Panc1 (cell line): ENCODE measurements at regions not wholly inside any gene's neighbourhood (a gene's known extent, or its start where the extent isn't known, plus 50 kb on each side); places are given as distances from the start of the nearest gene placed in this dataset.

Experiments
- ATAC-seq: fragments of 200-7000 bp; cut with Tn5 transposase; 2 replicates; pipeline ENCODE4 v1.9.1; 2020; ENCODE audit warnings: mild to moderate bottlenecking, moderate library complexity
- BruUV-seq: library from RNA; stranded (reverse); fragments of 400-500 nt; replicated peaks from 2 replicates; lab custom pipeline; 2021; lab: Mats Ljungman, UMichigan
- CTCF ChIA-PET: fragments of 300-600 bp; sonication (Branson Sonifier 250); formaldehyde crosslinking; loops from one replicate; lab custom pipeline; 2022; ENCODE audit warnings: antibody characterized with exemption; lab: Charles Lee
- POLR2A ChIA-PET: fragments of 300-600 bp; sonication (Branson Sonifier 250); formaldehyde crosslinking; loops from one replicate; lab custom pipeline; 2022; ENCODE audit warnings: antibody characterized with exemption; lab: Charles Lee
- DNase-seq: peaks from one replicate; pipeline ENCODE4 v3.0.0-alpha.2; 2010; ENCODE audit warnings: low read depth, low spot score
- H3K27ac ChIP-seq: 2 replicates; pipeline ENCODE4 v1.5.1; 2011; ENCODE audit warnings: mild to moderate bottlenecking, low read length, inconsistent platforms
- H3K27me3 ChIP-seq: fragments of 200-500 bp; sonication (Bioruptor generic); 2 replicates; pipeline ENCODE4 v1.6.0; 2014; ENCODE audit warnings: low read length, inconsistent platforms; ENCODE audit not compliant: control insufficient read depth, insufficient read depth
- H3K36me3 ChIP-seq: fragments of 200-500 bp; sonication (Bioruptor generic); 2 replicates; pipeline ENCODE4 v1.5.1; 2014; ENCODE audit warnings: inconsistent platforms, mild to moderate bottlenecking, low read length, moderate library complexity; ENCODE audit not compliant: control insufficient read depth, insufficient read depth
- H3K4me1 ChIP-seq: 2 replicates; pipeline ENCODE4 v1.5.1; 2011; ENCODE audit warnings: inconsistent platforms, mild to moderate bottlenecking, low read length, moderate library complexity; ENCODE audit not compliant: control insufficient read depth, insufficient read depth
- H3K4me3 ChIP-seq, 2 experiments: 2 replicates each; pipeline ENCODE4 v1.5.1; 2011 to 2012; ENCODE audit warnings: low read depth in 2 of 2, low read length in 2 of 2, mild to moderate bottlenecking in 2 of 2, inconsistent platforms in 1 of 2, moderate library complexity in 1 of 2
- H3K9me3 ChIP-seq: fragments of 200-500 bp; sonication (Bioruptor generic); 2 replicates; pipeline ENCODE4 v1.5.1; 2014; ENCODE audit warnings: low read depth, mild to moderate bottlenecking, inconsistent platforms, low read length, moderate library complexity; ENCODE audit not compliant: control insufficient read depth, insufficient read depth
- POLR2AphosphoS5 ChIP-seq: IDR thresholded peaks from 2 replicates; pipeline ENCODE4 v1.6.1; 2012; ENCODE audit warnings: mild to moderate bottlenecking, low read depth, low read length, moderate library complexity
- REST ChIP-seq, 2 experiments: IDR thresholded peaks; 2 replicates each; pipeline ENCODE4 v1.6.1; 2011 to 2012; ENCODE audit warnings: low read depth in 2 of 2, control low read depth in 1 of 2, low read length in 1 of 2, mild to moderate bottlenecking in 1 of 2, moderate library complexity in 1 of 2; ENCODE audit not compliant: insufficient read depth in 1 of 2
- SIN3A ChIP-seq: IDR thresholded peaks from 2 replicates; pipeline ENCODE4 v1.6.1; 2012; ENCODE audit warnings: low read depth, mild to moderate bottlenecking, low read length, moderate library complexity, borderline replicate concordance; ENCODE audit not compliant: insufficient read depth
- TCF7L2 ChIP-seq: IDR thresholded peaks from 2 replicates; pipeline ENCODE4 v1.6.1; 2011; ENCODE audit warnings: mild to moderate bottlenecking, low read depth, low read length, inconsistent platforms
- in situ Hi-C: cut with HindIII; loops from 2 replicates; pipeline ENCODE4 v1.10.0; 2016; ENCODE audit warnings: low sequenced_read_pairs, low pct_unique_long_range_greater_than_20kb
- intact Hi-C: fragments of 100-400 bp; cut with micrococcal nuclease; formaldehyde crosslinking; loops from one replicate; pipeline ENCODE4 v1.10.0; 2022; ENCODE audit not compliant: unreplicated experiment
- TF ChIP-seq, protein P1 (sequence below): fragments of 450-650 bp; IDR thresholded peaks from 2 replicates; pipeline ENCODE4 v1.5.1; 2017; ENCODE audit warnings: mild to moderate bottlenecking

- H3K27me3 ChIP-seq: no peaks in the 10 kb centered on the region
- no peaks in the 10 kb centered on the region for H3K4me1 ChIP-seq
- ChIA-PET POLR2A (no interaction called here), CTCF (no interaction called here)
- ATAC-seq (no peak), DNase-seq (no peak)
- no peak overlapping the region for H3K27ac ChIP-seq
- no peak for TF ChIP-seq POLR2AphosphoS5
- no peak for TF ChIP-seq REST (IDR thresholded peaks at IDR 0.05; ENCODE audit: insufficient read depth in 1 of 2, low read depth in 2 of 2, low read length in 1 of 2)
- TF ChIP-seq, protein P1, sequence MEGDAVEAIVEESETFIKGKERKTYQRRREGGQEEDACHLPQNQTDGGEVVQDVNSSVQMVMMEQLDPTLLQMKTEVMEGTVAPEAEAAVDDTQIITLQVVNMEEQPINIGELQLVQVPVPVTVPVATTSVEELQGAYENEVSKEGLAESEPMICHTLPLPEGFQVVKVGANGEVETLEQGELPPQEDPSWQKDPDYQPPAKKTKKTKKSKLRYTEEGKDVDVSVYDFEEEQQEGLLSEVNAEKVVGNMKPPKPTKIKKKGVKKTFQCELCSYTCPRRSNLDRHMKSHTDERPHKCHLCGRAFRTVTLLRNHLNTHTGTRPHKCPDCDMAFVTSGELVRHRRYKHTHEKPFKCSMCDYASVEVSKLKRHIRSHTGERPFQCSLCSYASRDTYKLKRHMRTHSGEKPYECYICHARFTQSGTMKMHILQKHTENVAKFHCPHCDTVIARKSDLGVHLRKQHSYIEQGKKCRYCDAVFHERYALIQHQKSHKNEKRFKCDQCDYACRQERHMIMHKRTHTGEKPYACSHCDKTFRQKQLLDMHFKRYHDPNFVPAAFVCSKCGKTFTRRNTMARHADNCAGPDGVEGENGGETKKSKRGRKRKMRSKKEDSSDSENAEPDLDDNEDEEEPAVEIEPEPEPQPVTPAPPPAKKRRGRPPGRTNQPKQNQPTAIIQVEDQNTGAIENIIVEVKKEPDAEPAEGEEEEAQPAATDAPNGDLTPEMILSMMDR: no peak
- TF ChIP-seq SIN3A: no peak
- TF ChIP-seq TCF7L2: no peak
- in situ Hi-C loops (no loop called here), intact Hi-C loops (no loop called here)
- BruUV-seq: no TSS peak
- H3K9me3 ChIP-seq: no peaks in the 10 kb centered on the region
- H3K4me3 ChIP-seq: no peak overlapping the region
- H3K36me3 ChIP-seq: no peaks in the 10 kb centered on the region
Measured at GRCh38 chr6:6885521-6886170, 222.1 kb upstream of the RREB1 start.

DNA sequence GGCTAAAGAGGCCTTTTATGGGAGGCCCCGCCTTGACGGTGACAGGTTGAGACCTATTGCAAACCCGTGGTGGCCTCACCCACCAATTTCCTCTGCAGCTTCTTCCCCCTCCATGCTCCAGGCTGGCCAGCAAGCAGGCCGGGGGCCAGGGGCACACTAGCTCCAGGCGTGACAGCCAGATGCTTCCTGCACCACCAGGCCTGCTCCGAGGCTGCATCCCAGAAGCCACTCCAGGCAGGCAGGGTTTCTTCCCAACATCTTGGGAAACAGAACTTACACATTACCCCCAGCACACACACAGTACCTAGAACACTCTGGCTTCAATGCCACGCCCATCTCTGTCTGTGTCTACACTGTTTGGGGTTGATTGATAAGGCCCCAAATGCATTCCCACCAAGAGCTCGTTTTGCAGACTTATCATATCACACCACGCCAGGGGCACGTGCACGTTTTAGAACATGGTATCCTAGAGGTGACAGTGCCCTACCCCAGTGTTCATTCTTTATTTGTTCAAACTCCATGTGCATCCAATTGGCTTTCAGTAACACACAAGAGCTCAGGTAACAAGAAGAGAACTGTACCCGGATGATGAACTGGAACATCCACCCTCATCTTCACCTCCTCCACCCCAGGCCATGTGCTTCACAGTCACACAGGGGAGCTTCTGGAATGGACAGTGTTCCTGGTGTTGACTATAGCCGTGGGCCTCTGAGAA lies 221.4 kb upstream of the RREB1 start:
- Histone ChIP-seq H3K27me3 (no peaks in the 10 kb centered on the region), H3K27ac (no peak overlapping the region), H3K4me1 (no peaks in the 10 kb centered on the region), H3K9me3 (no peaks in the 10 kb centered on the region), H3K4me3 (no peak overlapping the region), H3K36me3 (no peaks in the 10 kb centered on the region)
- ChIA-PET POLR2A (no interaction called here), CTCF (no interaction called here)
- in situ Hi-C loops: no loop called here
- intact Hi-C loops: no loop called here
- ATAC-seq (no peak), DNase-seq (no peak)
- TF ChIP-seq, protein P1: no peak
- no peak for TF ChIP-seq SIN3A
- no TSS peak for BruUV-seq
